KOPT-K1 (cell line): ENCODE measurements at regions not wholly inside any gene's neighbourhood (a gene's known extent, or its start where the extent isn't known, plus 50 kb on each side); places are given as distances from the start of the nearest gene placed in this dataset.

Experiments
- H3K27ac ChIP-seq: fragments of 200-600 bp; sonication (generic); 2 replicates; pipeline ENCODE4 v1.5.1; 2016; ENCODE audit warnings: antibody characterized with exemption, mild to moderate bottlenecking, low read depth, low read length; ENCODE audit not compliant: poor library complexity, severe bottlenecking
- H3K36me3 ChIP-seq: fragments of 200-600 bp; sonication (generic); 2 replicates; pipeline ENCODE4 v1.5.1; 2017; ENCODE audit warnings: antibody characterized with exemption, mild to moderate bottlenecking, low read length, moderate library complexity; ENCODE audit not compliant: insufficient read depth
- H3K9me3 ChIP-seq: fragments of 200-600 bp; sonication (generic); 2 replicates; pipeline ENCODE4 v1.5.1; 2017; ENCODE audit warnings: antibody characterized with exemption, low read length, mild to moderate bottlenecking; ENCODE audit not compliant: insufficient read depth, poor library complexity, severe bottlenecking

DNA sequence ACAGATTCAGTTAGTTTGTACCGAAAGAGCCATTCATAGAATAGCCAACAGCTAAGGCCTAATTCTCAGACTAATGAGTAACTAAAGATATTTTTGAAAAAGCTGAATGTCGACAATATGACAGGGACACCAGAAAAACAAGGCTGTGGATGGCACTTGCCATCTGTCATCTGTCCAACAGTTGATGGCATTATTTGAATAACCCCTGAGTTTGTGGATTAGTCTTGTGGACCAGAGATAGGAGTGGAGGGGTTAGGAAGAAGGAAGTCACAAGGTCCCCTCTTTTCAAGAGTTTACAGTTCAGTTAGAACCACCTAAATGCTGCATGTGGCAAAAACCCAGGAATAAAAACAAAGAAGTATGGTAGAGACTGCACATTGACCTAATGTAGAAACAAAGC lies 356.5 kb upstream of the DUSP10 start:
- no peaks in the 10 kb centered on the region for H3K9me3 ChIP-seq
- no peak overlapping the region for H3K27ac ChIP-seq
- no peaks in the 10 kb centered on the region for H3K36me3 ChIP-seq

DNA sequence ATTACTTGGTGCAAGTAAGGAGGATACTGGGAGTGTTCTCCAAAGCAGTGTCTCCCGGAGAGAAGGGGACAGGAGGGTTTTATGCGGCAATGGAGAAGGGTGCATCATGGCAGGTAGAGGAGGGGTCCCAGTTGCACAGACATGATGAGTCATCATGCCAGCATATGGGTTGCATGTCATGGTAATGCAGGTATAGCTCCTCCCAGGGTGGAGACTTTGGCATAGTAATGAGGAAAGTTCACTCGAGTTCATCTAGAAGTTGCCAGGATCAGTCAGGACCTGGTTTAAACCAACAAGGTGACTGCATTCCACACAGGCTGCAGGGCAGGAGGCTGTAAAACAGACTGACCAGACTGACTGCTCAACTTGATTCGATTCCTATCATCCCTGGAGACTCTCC lies 355.7 kb upstream of the DUSP10 start:
- Histone ChIP-seq H3K36me3 (no peaks in the 10 kb centered on the region), H3K27ac (no peak overlapping the region), H3K9me3 (no peaks in the 10 kb centered on the region)

DNA sequence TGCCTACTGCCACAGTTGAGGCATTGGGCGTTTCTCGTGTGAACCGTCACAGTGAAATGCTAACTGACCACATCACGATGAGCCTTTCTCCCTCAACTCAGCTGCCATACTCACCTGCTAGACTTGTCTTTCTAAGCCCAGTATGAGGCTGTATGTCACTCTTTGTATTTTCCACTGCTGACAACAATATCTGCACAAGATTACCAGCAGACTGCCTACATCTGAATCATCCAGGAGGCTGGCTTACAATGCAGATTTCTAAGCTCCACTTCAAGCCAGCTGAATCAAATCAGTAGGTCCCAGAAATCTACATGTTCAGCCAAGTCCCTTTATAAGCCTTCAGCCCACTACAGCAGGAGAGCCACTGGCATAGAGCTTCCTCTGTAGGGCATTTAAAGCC lies 355.0 kb upstream of the DUSP10 start:
- H3K36me3 ChIP-seq = no peaks in the 10 kb centered on the region
- no peak overlapping the region for H3K27ac ChIP-seq
- H3K9me3 ChIP-seq = no peaks in the 10 kb centered on the region

DNA sequence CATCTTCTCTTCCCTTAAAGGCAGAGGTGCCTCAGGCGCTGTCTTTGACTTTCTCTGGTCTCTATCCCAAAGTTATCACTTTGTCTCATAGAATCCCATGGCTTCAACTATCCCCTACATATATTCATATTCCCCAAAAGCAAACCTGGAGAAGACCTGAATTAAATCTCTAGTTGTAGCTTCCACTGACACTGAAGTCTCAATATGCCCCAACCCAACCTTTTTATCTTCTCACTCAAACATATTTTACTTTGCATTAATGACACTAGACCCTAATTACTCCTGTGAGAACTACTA lies 354.5 kb upstream of the DUSP10 start:
- Histone ChIP-seq H3K27ac (no peak overlapping the region), H3K9me3 (no peaks in the 10 kb centered on the region), H3K36me3 (no peaks in the 10 kb centered on the region)

DNA sequence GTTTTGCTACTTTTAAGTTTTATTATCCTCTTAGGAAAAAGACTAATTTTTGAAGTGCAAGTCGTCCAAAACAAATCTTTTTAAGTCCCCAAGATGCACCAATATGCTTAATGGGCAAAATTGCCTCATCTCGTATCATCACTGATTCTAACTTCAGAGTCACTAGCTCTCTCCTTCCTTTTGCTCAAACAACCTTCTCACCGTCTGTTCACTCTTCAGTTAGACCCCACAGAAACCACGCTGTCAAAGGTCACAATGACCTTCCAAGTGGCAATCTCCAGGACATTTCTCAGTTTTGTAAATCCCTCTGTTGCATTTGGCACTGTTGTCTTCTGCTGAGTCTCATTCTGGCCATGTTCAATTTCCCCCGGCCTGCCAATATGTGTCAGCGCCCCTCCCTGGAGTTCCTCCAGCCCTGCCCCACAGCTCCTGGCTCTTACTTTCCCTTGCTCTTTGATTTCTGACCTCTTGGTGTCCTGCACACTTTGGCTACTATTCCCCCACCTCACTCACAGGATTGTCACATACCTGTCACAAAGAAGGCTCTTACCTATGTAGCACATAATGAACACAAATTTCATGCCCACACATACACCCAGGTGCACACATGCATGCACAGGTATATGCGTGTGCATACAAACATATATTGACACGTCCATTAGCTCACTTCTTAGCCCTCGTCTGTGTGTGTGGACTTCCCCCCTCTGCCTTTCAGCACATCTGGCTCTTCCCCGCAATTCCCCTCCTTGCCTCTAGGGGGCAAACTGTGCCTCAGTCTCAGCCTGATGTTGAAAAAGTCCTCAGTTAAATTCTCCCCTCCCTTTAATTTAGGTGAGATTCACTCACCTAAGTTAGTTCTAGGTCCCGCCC lies 354.0 kb upstream of the DUSP10 start:
- no peaks in the 10 kb centered on the region for H3K9me3 ChIP-seq
- no peaks in the 10 kb centered on the region for H3K36me3 ChIP-seq
- H3K27ac ChIP-seq = no peak overlapping the region

DNA sequence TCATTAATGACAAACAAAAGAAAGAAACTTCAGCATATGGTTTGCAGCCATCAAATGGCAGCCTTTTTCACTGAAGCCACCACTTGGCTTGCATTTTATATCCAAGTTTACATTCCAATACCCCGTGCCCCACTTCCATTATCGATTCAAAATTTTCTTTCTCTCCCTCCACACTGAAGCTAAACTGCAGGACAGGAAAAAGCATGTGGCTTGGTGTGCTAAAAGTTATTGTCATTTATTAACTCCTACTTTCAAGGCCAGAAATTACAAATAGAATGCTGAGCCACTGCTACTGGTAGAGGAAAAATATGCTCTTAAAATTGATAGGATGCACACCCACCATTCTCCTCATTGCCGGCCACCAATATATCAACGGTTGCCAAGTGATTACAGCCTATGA lies 351.6 kb upstream of the DUSP10 start:
- Histone ChIP-seq H3K36me3 (no peaks in the 10 kb centered on the region), H3K27ac (no peak overlapping the region)

DNA sequence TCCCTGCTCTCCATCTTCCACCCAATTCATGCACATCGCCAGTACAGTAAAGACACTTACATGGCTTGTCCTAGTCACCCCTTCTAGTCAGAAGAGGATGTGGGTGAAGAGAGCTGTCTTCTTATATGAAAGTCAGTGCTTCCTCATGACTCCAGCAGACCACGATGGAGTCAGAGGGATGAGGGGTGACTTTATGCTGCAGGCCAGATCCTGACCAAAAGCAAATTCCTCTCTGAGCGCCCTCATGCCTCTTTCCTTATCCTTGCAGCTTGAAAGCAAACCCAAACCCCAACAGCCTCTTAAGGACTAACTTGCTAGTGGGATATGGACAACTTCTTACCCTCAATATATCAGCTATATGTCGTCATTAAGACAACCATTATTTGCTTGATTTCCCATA lies 348.2 kb upstream of the DUSP10 start:
- Histone ChIP-seq H3K27ac (no peak overlapping the region), H3K9me3 (no peaks in the 10 kb centered on the region), H3K36me3 (no peaks in the 10 kb centered on the region)

More for the DNA sequence above, 351.6 kb upstream of the DUSP10 start:
- no peaks in the 10 kb centered on the region for H3K9me3 ChIP-seq

DNA sequence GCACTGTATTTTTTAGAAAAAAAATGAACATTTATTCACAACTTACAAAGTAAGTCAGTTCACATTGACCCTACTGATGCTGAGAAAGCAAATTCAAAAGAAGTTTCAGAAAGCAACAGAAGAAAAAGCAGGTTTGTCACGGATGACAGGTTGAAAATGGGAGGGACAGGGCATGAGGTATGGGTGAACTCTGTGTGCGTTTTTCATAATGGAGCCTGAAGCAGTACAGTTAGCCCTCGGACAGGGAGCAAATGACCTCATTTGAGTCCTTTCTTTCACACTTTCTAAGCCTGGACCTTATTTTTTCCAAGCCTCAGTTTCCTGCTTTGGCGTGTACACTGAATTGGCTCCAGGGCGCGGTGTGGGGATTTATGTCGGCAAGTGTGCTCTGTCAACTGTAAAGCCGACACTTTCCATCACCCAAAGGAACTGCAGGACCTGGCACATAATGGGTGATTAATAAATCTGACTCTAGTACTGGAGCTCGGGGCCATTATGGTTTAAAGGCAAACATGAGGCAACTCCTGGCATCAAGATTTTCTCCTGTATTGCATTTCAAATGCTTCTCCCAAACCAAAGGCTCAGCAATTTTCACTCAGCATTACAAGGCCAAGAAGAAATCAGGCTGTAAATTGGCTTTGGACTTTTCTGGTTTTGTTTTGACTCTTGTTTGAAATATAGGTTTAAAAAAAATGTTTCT lies 345.5 kb upstream of the DUSP10 start:
- H3K36me3 ChIP-seq = no peaks in the 10 kb centered on the region
- H3K9me3 ChIP-seq = no peaks in the 10 kb centered on the region
- H3K27ac ChIP-seq = no peak overlapping the region

DNA sequence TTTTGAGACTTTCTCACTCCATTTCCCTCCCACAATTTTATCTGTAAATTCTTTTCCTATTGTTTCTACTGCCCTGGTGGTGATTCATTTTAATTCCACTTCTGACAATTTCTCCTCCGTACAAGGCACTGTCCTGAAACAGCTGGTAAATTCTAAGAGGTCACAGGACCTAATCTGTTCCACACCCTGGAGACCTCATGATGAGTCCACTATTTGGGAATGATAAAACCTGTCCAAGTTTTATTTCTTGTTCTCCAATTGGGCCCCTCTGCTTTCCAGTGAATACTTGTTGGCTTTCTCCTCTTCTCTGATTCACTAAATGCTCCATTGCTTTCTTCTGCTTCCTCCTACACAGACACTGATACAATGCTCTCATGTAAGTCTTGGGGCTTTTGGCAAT lies 343.1 kb upstream of the DUSP10 start:
- H3K27ac ChIP-seq = no peak overlapping the region
- H3K9me3 ChIP-seq = no peaks in the 10 kb centered on the region
- H3K36me3 ChIP-seq = no peaks in the 10 kb centered on the region

DNA sequence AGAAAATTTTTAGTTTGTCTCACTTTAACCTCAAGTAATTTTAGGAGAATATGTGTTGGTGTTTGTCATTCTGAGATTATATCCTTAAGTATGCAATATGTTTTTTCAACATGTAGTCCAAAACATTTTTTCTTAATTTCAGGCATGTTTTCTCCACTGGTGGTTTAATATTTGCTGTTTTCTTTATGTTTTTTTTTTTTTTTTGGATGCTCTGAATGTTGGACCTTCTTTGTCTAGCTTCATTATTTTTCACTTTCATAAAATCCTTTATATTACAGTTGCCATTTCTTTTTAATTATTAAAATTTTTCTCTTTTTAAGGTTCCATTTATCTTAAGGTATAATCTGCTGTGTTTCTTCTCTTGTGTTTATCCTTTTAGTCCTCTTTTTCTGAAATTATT lies 342.2 kb upstream of the DUSP10 start:
- H3K9me3 ChIP-seq = no peaks in the 10 kb centered on the region
- no peaks in the 10 kb centered on the region for H3K36me3 ChIP-seq
- H3K27ac ChIP-seq = no peak overlapping the region

DNA sequence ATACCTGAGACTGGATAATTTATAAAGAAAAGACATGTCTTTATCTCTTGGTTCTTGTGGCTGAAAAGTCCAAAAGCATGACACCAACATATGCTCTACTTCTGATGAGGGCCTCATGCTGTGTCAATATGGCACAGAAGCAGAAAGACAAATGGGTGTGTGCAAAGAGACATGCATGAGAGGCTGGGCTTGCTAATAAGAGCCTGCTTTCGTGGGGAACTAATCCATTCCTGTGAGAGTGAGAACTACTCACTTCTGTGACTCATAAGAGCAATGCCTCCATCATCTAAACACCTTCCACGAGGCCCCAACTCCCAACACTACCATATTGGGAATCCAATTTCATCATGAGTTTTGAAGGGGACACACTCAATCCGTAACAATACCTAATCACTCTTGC lies 340.0 kb upstream of the DUSP10 start:
- no peaks in the 10 kb centered on the region for H3K36me3 ChIP-seq
- H3K27ac ChIP-seq = no peak overlapping the region
- no peaks in the 10 kb centered on the region for H3K9me3 ChIP-seq

DNA sequence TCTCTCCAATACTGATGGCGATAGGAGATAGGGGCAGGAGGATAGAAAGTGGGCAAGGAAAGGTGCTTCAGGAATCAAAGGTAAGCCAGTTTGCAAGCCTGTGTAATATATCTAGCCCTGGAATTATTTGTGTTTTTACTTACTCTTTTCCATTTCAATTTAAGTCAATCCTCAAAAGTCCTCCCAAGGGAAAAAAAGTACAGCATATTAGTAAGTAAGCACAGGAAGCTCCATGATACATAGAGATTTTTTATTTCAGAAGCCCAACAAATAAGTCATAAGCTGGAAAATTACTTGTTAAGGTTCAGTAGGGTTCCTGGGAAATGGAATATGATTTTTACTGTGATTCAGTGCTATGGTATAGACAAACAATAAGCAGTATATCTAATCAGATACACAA lies 337.7 kb upstream of the DUSP10 start:
- Histone ChIP-seq H3K27ac (no peak overlapping the region), H3K9me3 (no peaks in the 10 kb centered on the region), H3K36me3 (no peaks in the 10 kb centered on the region)

DNA sequence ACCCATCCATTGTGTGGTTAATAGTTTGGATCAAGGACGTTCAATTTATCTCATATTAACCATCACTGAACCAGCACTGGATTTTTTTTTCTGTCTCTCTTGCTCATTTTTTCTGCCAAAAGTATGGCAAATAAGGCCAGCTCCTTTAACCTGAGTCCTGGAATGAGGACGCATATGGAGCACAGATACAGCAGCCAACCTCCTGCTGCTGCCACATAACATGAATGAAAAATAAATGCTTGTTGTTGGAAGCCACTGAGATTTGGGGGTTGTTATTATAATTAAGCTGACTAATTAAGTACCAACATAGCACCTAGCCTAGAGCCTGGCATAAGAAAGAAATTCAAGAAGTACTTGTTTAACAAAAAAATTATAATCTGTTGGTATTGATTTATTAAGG lies 335.3 kb upstream of the DUSP10 start:
- Histone ChIP-seq H3K36me3 (no peaks in the 10 kb centered on the region), H3K27ac (no peak overlapping the region)

DNA sequence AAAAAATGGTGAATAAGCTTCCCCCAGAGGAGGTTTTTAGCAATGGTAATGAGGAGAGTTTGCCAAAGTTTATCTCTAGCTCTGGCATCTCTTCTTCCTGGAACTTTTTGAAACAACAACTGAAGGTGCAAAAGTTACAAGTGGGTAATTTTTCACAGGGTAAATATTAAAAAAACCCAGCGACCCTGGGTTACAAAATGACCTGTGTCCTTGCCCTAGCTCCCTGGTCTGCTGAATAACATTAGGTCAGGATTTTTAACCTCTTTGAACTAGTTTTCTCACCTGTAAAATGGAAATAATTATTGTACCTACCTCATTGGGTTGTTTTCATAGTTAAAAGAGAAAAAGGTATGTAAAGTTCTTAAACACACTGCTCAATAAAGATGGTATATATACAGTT lies 332.4 kb upstream of the DUSP10 start:
- no peaks in the 10 kb centered on the region for H3K36me3 ChIP-seq
- no peaks in the 10 kb centered on the region for H3K9me3 ChIP-seq
- H3K27ac ChIP-seq = no peak overlapping the region

More for the DNA sequence above, 335.3 kb upstream of the DUSP10 start:
- H3K9me3 ChIP-seq = no peaks in the 10 kb centered on the region

DNA sequence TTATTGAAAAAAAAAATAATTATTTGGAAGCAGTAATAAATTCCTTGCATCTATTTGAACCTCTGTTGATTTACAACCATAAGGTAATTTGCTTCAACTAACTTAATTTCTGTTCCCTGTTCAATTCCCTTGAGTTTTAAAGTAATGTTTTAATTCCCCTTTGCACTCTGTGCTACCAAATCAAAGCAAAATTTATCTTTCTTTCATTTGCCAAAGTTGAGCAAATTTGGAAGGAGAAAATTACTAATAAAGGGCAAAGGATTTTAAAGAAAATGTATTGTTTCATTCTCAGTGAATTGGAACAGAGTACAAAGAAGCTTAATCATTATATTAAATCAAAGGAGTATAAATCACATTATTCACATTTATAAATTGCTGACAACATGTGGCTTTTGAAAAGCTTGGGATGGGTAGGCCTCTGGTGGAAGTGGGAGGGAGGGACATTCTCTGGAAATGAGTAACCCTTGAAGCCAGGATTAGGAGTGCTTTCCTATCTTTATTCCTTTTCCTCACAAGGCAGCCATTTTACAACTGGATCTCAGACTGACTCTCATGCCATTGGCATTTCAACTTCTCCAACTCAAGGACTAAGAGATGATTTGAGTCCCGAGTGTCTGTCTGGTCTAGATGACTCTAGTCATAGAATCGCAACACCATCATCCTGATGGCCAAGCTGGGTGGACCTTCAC lies 331.6 kb upstream of the DUSP10 start:
- Histone ChIP-seq H3K36me3 (no peaks in the 10 kb centered on the region), H3K9me3 (no peaks in the 10 kb centered on the region), H3K27ac (no peak overlapping the region)
